Fibroblast of villous mesenchyme (primary cell): ENCODE measurements at regions not wholly inside any gene's neighbourhood (a gene's known extent, or its start where the extent isn't known, plus 50 kb on each side); places are given as distances from the start of the nearest gene placed in this dataset.
"Not testable (repeated sequence)": the region's sequence is repeated elsewhere in the genome, so short reads cannot be mapped to it uniquely, and the experiment has no call there.

Experiments
- DNase-seq: peaks from one replicate; pipeline ENCODE4 v3.0.0-alpha.2; 2010; ENCODE audit warnings: low read depth
- H3K4me3 ChIP-seq: 2 replicates; pipeline ENCODE4 v1.5.1; 2011; ENCODE audit warnings: low read depth, mild to moderate bottlenecking, low read length

DNA sequence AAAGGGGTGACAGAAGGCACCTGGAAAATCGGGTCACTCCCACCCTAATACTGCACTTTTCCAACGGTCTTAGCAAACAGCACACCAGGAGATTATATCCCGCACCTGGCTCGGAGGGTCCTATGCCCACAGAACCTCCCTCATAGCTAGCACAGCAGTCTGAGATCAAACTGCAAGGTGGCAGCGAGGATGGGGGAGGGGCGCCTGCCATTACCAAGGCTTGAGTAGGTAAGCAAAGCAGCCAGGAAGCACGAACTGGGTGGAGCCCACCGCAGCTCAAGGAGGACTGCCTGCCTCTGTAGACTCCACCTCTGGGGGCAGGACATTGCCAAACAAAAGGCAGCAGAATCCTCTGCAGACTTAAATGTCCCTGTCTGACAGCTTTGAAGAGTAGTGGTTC is 101.8 kb downstream of the TBX20 start:
- H3K4me3 ChIP-seq, DNase-seq: not testable (repeated sequence)

DNA sequence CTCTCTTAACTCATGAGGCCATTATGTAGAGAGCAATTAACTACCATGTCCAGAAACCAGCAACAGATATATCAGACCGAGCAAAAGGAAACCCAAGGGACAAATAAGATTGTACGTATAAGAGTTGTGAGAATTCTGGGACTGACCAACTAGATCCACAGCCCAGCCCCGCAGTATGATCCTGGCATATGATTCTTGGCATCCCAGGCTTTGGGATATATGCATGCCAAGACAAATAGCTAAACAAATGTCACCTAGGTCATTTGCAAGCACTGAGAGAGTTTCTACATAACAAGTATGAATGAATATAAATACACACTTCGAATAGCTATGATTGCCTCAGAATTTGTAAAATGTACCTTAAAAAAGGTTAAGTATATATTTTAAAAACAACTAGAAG is 105.9 kb downstream of the TBX20 start:
- not testable (repeated sequence) for DNase-seq, H3K4me3 ChIP-seq

DNA sequence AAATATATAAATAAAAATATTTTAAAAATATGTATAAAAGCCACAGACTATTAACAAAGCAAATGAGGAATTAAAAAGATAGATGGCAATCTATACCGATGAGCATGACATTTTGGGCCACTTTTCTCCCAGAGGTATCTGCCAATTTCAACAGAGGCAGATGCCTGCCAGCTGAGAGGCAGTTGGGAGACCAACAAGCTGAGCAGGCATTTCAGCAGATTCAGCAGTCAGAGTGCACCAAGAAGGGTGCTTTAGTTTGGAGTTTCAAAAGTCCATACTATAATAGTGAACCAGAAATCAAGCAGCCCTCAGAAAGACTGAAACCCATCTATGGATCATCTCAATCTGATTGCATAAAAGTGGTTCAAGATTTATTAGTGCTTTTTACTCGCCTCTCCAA is 104.8 kb upstream of the DPY19L1 start:
- H3K4me3 ChIP-seq, DNase-seq: not testable (repeated sequence)

DNA sequence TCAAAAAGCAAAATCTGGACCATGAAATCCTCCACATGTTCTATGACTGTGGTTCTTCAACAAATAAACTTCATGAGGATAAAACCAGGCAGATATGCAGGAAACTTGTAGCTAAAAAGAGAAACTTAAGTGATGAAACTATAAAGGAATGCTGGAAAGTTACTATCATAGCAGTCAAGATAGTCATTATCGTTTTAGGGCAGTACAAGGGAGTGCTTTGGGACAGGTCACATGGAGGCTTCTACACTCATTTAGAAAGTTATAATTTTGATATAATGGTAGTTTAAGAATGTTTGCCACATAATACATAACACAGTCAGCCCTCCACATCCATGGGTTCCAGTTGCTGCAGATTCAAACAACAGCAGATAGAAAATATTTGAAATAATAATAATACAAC is 102.0 kb upstream of the DPY19L1 start:
- H3K4me3 ChIP-seq, DNase-seq: not testable (repeated sequence)

DNA sequence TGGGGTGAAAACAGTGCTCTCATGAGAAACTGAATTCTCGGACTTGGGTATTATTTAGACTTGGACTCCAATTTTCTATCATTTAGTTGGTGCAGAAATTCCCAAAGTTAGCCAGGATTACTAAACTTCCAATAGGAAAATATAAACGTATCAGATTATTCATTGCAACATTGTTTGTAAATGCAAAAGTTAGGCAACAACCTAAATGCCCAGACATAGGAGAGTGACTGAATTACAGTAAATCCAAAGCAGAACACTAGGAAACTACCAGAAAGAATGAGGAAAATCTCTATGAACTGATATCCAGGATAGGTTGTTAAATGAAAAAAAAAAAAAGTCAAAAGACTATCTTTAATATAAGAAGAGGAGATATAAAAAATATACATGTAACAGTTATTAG is 96.2 kb upstream of the DPY19L1 start:
- not testable (repeated sequence) for H3K4me3 ChIP-seq, DNase-seq

DNA sequence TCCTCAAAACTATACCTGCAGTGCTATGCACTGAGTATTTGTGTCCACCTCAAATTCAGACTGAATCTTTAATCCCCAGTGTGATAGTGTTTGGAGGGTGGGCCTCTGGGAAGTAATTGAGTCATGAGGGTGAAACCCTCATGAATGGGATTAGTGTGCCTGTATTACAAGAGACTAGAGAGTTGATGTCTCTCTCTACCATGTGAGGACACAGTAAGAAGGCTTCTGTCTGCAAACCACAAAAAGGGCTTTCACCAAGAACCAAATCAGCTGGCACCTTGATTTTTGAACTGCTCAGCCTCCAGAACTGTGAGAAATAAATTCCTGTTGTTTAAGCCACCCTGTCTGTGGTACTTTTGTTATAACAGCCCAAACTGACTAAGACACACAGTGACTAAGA is 95.7 kb upstream of the DPY19L1 start:
- not testable (repeated sequence) for DNase-seq, H3K4me3 ChIP-seq

DNA sequence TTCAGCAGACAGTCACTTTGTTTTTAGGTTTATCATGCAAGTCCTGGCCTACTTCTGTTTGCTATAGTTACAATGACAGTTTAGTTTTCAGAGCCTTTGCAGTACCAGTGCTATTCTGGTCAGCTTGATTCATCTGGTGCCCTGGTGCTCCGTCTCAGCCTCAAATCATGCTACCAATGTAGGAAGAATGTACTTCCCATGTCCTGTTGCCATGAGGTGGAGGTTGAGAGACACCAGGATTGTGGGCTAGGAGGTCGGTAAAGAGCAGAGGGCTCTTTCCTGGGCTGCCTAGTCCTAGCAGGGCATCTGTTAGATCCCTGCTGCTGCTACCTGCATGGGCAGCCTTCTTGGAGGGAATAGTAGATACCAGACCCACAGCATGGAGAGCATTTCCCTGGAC is 91.4 kb upstream of the DPY19L1 start:
- H3K4me3 ChIP-seq: not testable (repeated sequence)

DNA sequence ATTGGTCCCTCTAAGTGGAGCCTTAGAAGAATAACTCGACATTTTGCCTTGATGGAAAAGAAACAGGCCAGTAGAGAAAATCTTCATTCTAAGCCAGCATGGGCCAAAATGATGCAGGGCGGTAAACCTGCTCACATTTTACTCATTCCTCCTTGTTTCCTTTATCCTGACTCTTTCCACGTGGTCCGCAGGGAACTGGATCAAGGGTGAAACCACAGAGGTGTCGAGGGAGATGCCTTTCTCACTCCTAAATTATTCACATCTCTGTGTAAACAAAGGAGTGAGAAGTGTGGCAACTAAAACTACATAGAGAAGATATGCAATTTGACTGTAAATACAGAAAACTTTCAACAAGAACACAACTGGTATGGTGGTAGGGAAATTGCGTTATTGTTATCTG is 81.2 kb upstream of the DPY19L1 start:
- not testable (repeated sequence) for H3K4me3 ChIP-seq
- DNase-seq: peak; percentile 16

More for the DNA sequence above, 91.4 kb upstream of the DPY19L1 start:
- not testable (repeated sequence) for DNase-seq

DNA sequence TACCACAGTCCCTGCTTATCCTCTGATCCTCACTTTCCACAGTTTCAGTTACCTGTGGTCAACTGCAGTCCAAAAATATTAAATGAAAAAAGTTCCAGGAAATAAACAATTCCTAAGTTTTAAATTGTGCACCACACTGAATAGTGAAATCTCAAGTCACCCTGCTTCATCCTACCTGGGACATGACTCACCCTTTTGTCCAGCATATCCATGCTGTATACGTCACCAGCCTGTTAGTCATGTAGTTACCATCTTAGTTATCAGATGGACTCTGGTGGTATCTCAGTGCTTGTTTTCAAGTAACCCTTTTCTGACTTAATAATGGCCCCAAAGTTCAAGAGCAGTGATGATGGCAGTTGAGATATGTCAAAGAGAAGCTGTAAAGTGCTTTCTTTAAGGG is 69.4 kb upstream of the DPY19L1 start:
- peak; percentile 1 for DNase-seq
- H3K4me3 ChIP-seq: not testable (repeated sequence)

DNA sequence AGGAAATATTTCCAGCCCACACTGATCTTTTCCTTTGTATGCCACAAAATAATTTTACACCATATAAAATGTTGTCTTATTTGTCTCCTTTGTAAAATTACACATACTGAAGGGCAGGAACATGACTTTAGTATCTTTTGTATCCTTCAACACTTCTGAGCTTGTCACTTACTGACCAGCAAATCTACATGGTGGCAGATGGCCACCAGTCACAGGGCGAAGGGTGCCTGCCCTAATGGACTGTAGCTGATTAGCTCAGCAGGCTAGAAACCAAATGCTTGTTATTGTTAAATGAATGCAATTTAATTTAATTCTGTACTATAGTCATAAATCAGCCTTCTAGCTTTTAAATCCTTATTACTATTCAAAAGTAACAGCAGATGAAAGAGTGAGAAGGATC is 68.2 kb upstream of the DPY19L1 start:
- DNase-seq, H3K4me3 ChIP-seq: not testable (repeated sequence)

DNA sequence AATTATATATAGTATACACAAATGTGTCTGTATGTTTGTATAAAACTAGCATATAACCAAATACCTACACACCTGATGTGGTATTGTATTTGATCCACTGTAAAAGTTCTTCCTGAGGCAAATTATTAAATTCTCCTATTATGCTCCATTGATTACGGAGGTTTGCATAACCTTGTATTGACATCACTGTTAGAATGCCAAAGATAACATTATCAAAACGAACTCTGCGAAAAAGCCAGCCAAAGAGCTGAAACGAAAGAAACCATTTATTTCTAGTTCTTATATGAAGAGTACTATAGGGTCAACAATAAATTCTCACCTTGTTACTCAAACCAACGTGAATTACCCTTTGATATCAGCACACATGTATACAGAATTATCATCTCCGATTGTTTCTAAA is 65.6 kb upstream of the DPY19L1 start:
- not testable (repeated sequence) for H3K4me3 ChIP-seq, DNase-seq

DNA sequence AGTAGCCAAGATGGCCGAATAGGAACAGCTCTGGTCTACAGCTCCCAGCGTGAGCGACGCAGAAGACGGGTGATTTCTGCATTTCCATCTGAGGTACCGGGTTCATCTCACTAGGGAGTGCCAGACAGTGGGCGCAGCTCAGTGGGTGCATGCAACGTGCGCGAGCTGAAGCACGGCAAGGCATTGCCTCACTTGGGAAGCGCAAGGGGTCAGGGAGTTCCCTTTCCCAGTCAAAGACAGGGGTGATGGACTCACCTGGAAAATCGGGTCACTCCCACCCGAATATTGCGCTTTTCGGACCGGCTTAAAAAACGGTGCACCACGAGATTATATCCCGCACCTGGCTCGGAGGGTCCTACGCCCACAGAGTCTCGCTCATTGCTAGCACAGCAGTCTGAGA is 55.7 kb upstream of the DPY19L1 start:
- DNase-seq, H3K4me3 ChIP-seq: not testable (repeated sequence)
